ENCODE measurements at regions not wholly inside any gene's neighbourhood (a gene's known extent, or its start where the extent isn't known, plus 50 kb on each side); places are given as distances from the start of the nearest gene placed in this dataset.

- no peaks in the 10 kb centered on the region; the same call in 1 of the 2 replicates for H3K27me3 ChIP-seq (ENCODE audit: control insufficient read depth, insufficient read depth, low read length)
- H3K4me3 ChIP-seq (ENCODE audit: insufficient read depth, low read depth, low read length), result no peak overlapping the region
- H3K36me3 ChIP-seq (replicated peaks; ENCODE audit: control insufficient read depth, insufficient read depth, low read length), result no peaks in the 10 kb centered on the region
- no peak for DNase-seq
Measured at GRCh38 chr18:37624318-37624717, 58.7 kb upstream of the CELF4 start.

DNA sequence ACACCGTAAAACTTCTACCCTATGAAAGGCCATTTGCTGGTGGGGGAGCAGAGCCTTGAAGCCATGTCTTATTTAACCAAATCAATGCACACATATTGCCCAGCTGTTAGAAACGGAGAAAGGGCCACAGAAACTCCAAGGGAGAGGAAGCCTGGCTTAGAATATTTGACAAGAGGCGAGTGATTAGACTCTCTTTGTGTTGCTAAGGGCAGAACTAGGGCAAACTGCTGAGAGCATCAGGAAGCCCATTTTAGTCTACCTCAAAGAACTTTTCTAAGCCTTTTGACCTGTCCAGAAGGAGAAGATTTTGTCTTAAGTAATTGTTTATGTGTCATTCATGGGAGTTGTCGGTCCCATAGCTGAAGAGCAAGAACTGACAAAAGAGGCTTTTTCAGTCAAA lies 54.4 kb upstream of the CELF4 start:
- Histone ChIP-seq H3K4me3 (ENCODE audit: insufficient read depth, low read depth, low read length) (no peak overlapping the region), H3K27me3 (ENCODE audit: control insufficient read depth, insufficient read depth, low read length) (no peaks in the 10 kb centered on the region; the same call in 1 of the 2 replicates), H3K36me3 (replicated peaks; ENCODE audit: control insufficient read depth, insufficient read depth, low read length) (no peaks in the 10 kb centered on the region)
- no peak for DNase-seq

DNA sequence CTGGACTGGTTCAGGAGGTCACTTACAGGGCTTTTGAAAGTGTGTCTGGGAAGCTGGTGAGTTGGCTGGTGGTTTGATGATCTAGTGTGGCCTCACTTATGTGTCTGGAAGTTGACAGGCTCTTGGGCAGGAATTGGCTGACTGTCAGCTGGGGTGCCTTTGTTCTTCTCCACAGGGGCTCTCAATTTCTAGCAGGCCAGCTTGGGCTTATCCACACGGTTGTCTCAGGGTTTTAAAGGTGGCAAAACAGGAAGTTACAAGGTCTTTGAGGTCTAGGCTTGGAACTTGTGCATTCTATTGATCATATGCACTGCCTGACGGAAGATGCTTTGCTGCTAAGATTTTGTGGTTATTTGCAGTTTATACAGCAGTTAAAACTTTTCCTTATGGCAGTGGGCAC lies 52.0 kb upstream of the CELF4 start:
- DNase-seq, result no peak
- H3K27me3 ChIP-seq (ENCODE audit: control insufficient read depth, insufficient read depth, low read length), result no peaks in the 10 kb centered on the region; the same call in 1 of the 2 replicates
- H3K4me3 ChIP-seq (ENCODE audit: insufficient read depth, low read depth, low read length), result no peak overlapping the region
- no peaks in the 10 kb centered on the region for H3K36me3 ChIP-seq (replicated peaks; ENCODE audit: control insufficient read depth, insufficient read depth, low read length)
